Neural progenitor cell (in vitro differentiated cells): ENCODE measurements at regions not wholly inside any gene's neighbourhood (a gene's known extent, or its start where the extent isn't known, plus 50 kb on each side); places are given as distances from the start of the nearest gene placed in this dataset.
"Not testable (repeated sequence)": the region's sequence is repeated elsewhere in the genome, so short reads cannot be mapped to it uniquely, and the experiment has no call there.

Experiments used
- DNase-seq: peaks from one replicate; pipeline ENCODE4 v3.0.0-alpha.2; 2016; ENCODE audit warnings: low spot score
- H2AFZ ChIP-seq: fragments of 200-600 bp; sonication (generic); replicated peaks from 2 replicates; pipeline ENCODE4 v1.6.1; 2016; ENCODE audit warnings: antibody characterized with exemption
- H3F3A ChIP-seq: fragments of 200-600 bp; sonication (generic); 2 replicates; pipeline ENCODE4 v1.6.1; 2016; ENCODE audit warnings: antibody characterized with exemption, low read depth
- H3K27ac ChIP-seq: fragments of 200-600 bp; sonication (generic); 2 replicates; pipeline ENCODE4 v1.5.1; 2016; ENCODE audit warnings: mild to moderate bottlenecking
- H3K27me3 ChIP-seq: fragments of 200-600 bp; sonication (generic); 2 replicates; pipeline ENCODE4 v1.6.1; 2016; ENCODE audit warnings: mild to moderate bottlenecking, moderate library complexity
- H3K36me3 ChIP-seq: fragments of 200-600 bp; sonication (generic); 2 replicates; pipeline ENCODE4 v1.5.1; 2016
- H3K4me1 ChIP-seq: fragments of 200-600 bp; sonication (generic); 2 replicates; pipeline ENCODE4 v1.6.1; 2016; ENCODE audit warnings: mixed run types
- H3K4me2 ChIP-seq: fragments of 200-600 bp; sonication (generic); 2 replicates; pipeline ENCODE4 v1.6.1; 2016
- H3K4me3 ChIP-seq: fragments of 200-600 bp; sonication (generic); 2 replicates; pipeline ENCODE4 v1.5.1; 2016
- H3K79me2 ChIP-seq: fragments of 200-600 bp; sonication (generic); 2 replicates; pipeline ENCODE4 v1.6.1; 2016; ENCODE audit warnings: low read depth
- H3K9ac ChIP-seq: fragments of 200-600 bp; sonication (generic); 2 replicates; pipeline ENCODE4 v1.6.1; 2016
- H3K9me3 ChIP-seq: fragments of 200-600 bp; sonication (generic); 2 replicates; pipeline ENCODE4 v1.5.1; 2016; ENCODE audit warnings: low read depth
- H4K20me1 ChIP-seq: fragments of 200-600 bp; sonication (generic); 2 replicates; pipeline ENCODE4 v1.6.1; 2016; ENCODE audit warnings: low read depth
- H3K27ac Mint-ChIP-seq: 3 replicates; pipeline ENCODE4 v1.8.0; 2021; ENCODE audit warnings: mixed read lengths
- H3K27me3 Mint-ChIP-seq: 2 replicates; pipeline ENCODE4 v1.8.0; 2022; ENCODE audit warnings: low read depth, mild to moderate bottlenecking, inconsistent platforms, moderate library complexity, mixed read lengths; ENCODE audit not compliant: insufficient read depth
- H3K36me3 Mint-ChIP-seq: 3 replicates; pipeline ENCODE4 v1.8.0; 2021; ENCODE audit warnings: mixed read lengths
- H3K4me1 Mint-ChIP-seq: 3 replicates; pipeline ENCODE4 v1.8.0; 2021; ENCODE audit warnings: mixed read lengths
- H3K4me3 Mint-ChIP-seq: 3 replicates; pipeline ENCODE4 v1.8.0; 2021; ENCODE audit warnings: mild to moderate bottlenecking, moderate library complexity, mixed read lengths
- H3K9me3 Mint-ChIP-seq: 3 replicates; pipeline ENCODE4 v1.8.0; 2020; ENCODE audit warnings: mixed read lengths

GRCh38 chr1:851841-852240 is 71.9 kb upstream of the SAMD11 start:
- not testable (repeated sequence) for H3K27ac Mint-ChIP-seq, H3K4me3 ChIP-seq, H3K27me3 Mint-ChIP-seq, H3K9me3 ChIP-seq, H3K4me2 ChIP-seq, H3K36me3 Mint-ChIP-seq, DNase-seq, H3F3A ChIP-seq, H3K79me2 ChIP-seq, H3K4me1 Mint-ChIP-seq, H3K9ac ChIP-seq, H3K27ac ChIP-seq, H3K27me3 ChIP-seq, H3K4me1 ChIP-seq, H3K4me3 Mint-ChIP-seq, H4K20me1 ChIP-seq, H3K36me3 ChIP-seq, H3K9me3 Mint-ChIP-seq, H2AFZ ChIP-seq

GRCh38 chr1:855202-855981 is 68.3 kb upstream of the SAMD11 start:
- not testable (repeated sequence) for H3K36me3 ChIP-seq, H3K27ac Mint-ChIP-seq, H3K9me3 ChIP-seq, H3K4me3 Mint-ChIP-seq, H3K4me1 Mint-ChIP-seq, H3K4me1 ChIP-seq, H3K4me2 ChIP-seq, H3K4me3 ChIP-seq, DNase-seq, H3K9me3 Mint-ChIP-seq, H3K36me3 Mint-ChIP-seq, H4K20me1 ChIP-seq, H3F3A ChIP-seq, H3K27ac ChIP-seq, H3K9ac ChIP-seq, H2AFZ ChIP-seq, H3K79me2 ChIP-seq, H3K27me3 Mint-ChIP-seq
- H3K27me3 ChIP-seq: peaks cover 12% of the 10 kb centered on the region

- H3K9me3 ChIP-seq, H3K27me3 Mint-ChIP-seq, H3F3A ChIP-seq, H3K9me3 Mint-ChIP-seq, H3K36me3 Mint-ChIP-seq, DNase-seq, H3K4me3 ChIP-seq, H3K4me1 ChIP-seq, H3K9ac ChIP-seq, H3K4me2 ChIP-seq, H3K27ac Mint-ChIP-seq, H4K20me1 ChIP-seq, H3K4me3 Mint-ChIP-seq, H3K27ac ChIP-seq, H3K36me3 ChIP-seq, H2AFZ ChIP-seq, H3K79me2 ChIP-seq, H3K4me1 Mint-ChIP-seq: not testable (repeated sequence)
- H3K27me3 ChIP-seq: peaks cover 19% of the 10 kb centered on the region
These were observed 67.1 kb upstream of the SAMD11 start for GRCh38 chr1:856541-857057.

GRCh38 chr1:857926-858648 is 65.6 kb upstream of the SAMD11 start:
- not testable (repeated sequence) for H3K4me3 ChIP-seq, H2AFZ ChIP-seq, H3K9me3 ChIP-seq, H3K27me3 Mint-ChIP-seq, H3K36me3 Mint-ChIP-seq, H3K27ac Mint-ChIP-seq, H3K4me3 Mint-ChIP-seq, H3K27ac ChIP-seq, DNase-seq, H3F3A ChIP-seq, H3K4me1 ChIP-seq, H3K4me2 ChIP-seq, H4K20me1 ChIP-seq, H3K9ac ChIP-seq, H3K9me3 Mint-ChIP-seq, H3K4me1 Mint-ChIP-seq, H3K36me3 ChIP-seq, H3K79me2 ChIP-seq
- peaks cover 32% of the 10 kb centered on the region for H3K27me3 ChIP-seq

- DNase-seq, H3K4me1 ChIP-seq, H3K36me3 Mint-ChIP-seq, H3K27ac ChIP-seq, H3K9me3 Mint-ChIP-seq, H3K9ac ChIP-seq, H4K20me1 ChIP-seq, H3K4me2 ChIP-seq, H3K36me3 ChIP-seq, H3K27ac Mint-ChIP-seq, H3K4me3 Mint-ChIP-seq, H3K4me1 Mint-ChIP-seq, H3K79me2 ChIP-seq, H2AFZ ChIP-seq, H3F3A ChIP-seq, H3K9me3 ChIP-seq, H3K27me3 Mint-ChIP-seq, H3K4me3 ChIP-seq: not testable (repeated sequence)
- peaks cover 38% of the 10 kb centered on the region for H3K27me3 ChIP-seq
These were observed 65.1 kb upstream of the SAMD11 start for GRCh38 chr1:858649-859041.

- not testable (repeated sequence) for H3K4me2 ChIP-seq, H2AFZ ChIP-seq, H3K27ac ChIP-seq, H3K4me1 ChIP-seq, H3K79me2 ChIP-seq, DNase-seq, H3K36me3 Mint-ChIP-seq, H3K27ac Mint-ChIP-seq, H3F3A ChIP-seq, H4K20me1 ChIP-seq, H3K4me3 Mint-ChIP-seq, H3K9ac ChIP-seq, H3K4me1 Mint-ChIP-seq, H3K4me3 ChIP-seq, H3K9me3 Mint-ChIP-seq, H3K9me3 ChIP-seq, H3K36me3 ChIP-seq
- H3K27me3 Mint-ChIP-seq: peaks cover 13% of the 10 kb centered on the region
- H3K27me3 ChIP-seq: peaks cover 56% of the 10 kb centered on the region
These were observed 62.8 kb upstream of the SAMD11 start for GRCh38 chr1:860941-861340.
